ENCODE measurements at regions not wholly inside any gene's neighbourhood (a gene's known extent, or its start where the extent isn't known, plus 50 kb on each side); places are given as distances from the start of the nearest gene placed in this dataset.

- H3K4me3 ChIP-seq = no peak overlapping the region
- TF ChIP-seq CTCF (IDR thresholded peaks at IDR 0.05) (no peak), POLR2A (IDR thresholded peaks at IDR 0.05) (no peak), POLR2AphosphoS5 (IDR thresholded peaks at IDR 0.05) (no peak)
Observed at GRCh38 chr1:60639287-60639686, 443.1 kb upstream of the NFIA start.

GRCh38 chr1:60637651-60638050 lies 444.7 kb upstream of the NFIA start:
- Histone ChIP-seq H3K27ac (no peak overlapping the region), H3K4me1 (no peaks in the 10 kb centered on the region), H3K36me3 (no peaks in the 10 kb centered on the region), H3K9me3 (no peaks in the 10 kb centered on the region), H3K27me3 (no peaks in the 10 kb centered on the region), H3K4me3 (no peak overlapping the region)
- TF ChIP-seq POLR2AphosphoS5 (IDR thresholded peaks at IDR 0.05) = no peak
- no peak for TF ChIP-seq CTCF (IDR thresholded peaks at IDR 0.05)
- TF ChIP-seq POLR2A (IDR thresholded peaks at IDR 0.05) = no peak
- intact Hi-C loops (cut with DNase I; ENCODE audit: low total_unique reads) = no loop called here
- no peak for DNase-seq (ENCODE audit: low spot score in 2 of 2)

More at GRCh38 chr1:60639287-60639686, 443.1 kb upstream of the NFIA start:
- Histone ChIP-seq H3K27ac (no peak overlapping the region), H3K36me3 (no peaks in the 10 kb centered on the region), H3K9me3 (no peaks in the 10 kb centered on the region), H3K4me1 (no peaks in the 10 kb centered on the region), H3K27me3 (no peaks in the 10 kb centered on the region)
- no peak for DNase-seq (ENCODE audit: low spot score in 2 of 2)
- intact Hi-C loops (cut with DNase I; ENCODE audit: low total_unique reads) = no loop called here

DNA sequence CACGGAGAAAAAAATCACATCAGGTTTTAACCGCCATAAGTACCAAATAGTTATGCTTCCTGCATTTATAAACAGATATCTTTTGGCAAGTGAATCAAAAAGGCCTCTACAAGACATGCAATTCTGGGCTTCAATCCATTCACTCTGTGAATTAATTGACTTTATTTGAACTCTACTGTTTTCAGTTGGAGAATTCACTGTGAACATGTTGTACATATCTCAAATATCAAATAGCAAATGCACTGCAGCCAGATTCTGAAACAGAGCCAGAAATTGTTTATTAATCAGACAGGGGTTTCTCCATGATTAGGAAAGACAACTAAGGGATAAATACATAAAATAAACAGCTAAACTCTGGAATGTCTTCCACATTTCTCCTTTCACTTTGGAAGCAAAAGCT lies 445.4 kb upstream of the NFIA start:
- Histone ChIP-seq H3K27ac (no peak overlapping the region), H3K4me1 (no peaks in the 10 kb centered on the region), H3K4me3 (no peak overlapping the region), H3K27me3 (no peaks in the 10 kb centered on the region), H3K36me3 (no peaks in the 10 kb centered on the region), H3K9me3 (no peaks in the 10 kb centered on the region)
- DNase-seq (ENCODE audit: low spot score in 2 of 2) = no peak
- TF ChIP-seq POLR2AphosphoS5 (IDR thresholded peaks at IDR 0.05) (no peak), POLR2A (IDR thresholded peaks at IDR 0.05) (no peak), CTCF (IDR thresholded peaks at IDR 0.05) (no peak)
- intact Hi-C loops (cut with DNase I; ENCODE audit: low total_unique reads) = no loop called here

DNA sequence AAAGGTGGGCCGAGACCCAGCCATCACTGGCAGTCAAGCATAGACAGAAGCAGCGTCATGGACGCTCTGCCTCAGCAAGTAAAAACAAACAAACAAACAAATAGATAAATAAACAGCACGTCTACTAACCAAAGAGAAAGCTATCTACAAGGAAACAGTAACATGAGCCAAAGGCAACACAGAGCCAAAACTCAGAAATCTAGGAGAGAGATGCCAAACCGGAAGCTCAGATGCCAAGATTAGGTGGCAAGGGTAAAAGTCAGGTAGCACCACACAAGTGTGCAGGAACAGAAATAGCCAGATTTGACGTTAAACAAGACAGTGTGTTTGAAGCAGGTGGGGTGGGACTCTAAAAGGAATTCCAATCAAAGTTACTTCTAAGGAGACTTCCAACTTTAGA lies 448.3 kb upstream of the NFIA start:
- H3K4me3 ChIP-seq = no peak overlapping the region
- H3K27me3 ChIP-seq = no peaks in the 10 kb centered on the region
- no peak overlapping the region for H3K27ac ChIP-seq
- H3K9me3 ChIP-seq = no peaks in the 10 kb centered on the region
- intact Hi-C loops (cut with DNase I; ENCODE audit: low total_unique reads) = no loop called here
- no peak for TF ChIP-seq CTCF (IDR thresholded peaks at IDR 0.05)
- no peak for TF ChIP-seq POLR2A (IDR thresholded peaks at IDR 0.05)
- TF ChIP-seq POLR2AphosphoS5 (IDR thresholded peaks at IDR 0.05) = no peak
- no peak for DNase-seq (ENCODE audit: low spot score in 2 of 2)
- no peaks in the 10 kb centered on the region for H3K4me1 ChIP-seq
- no peaks in the 10 kb centered on the region for H3K36me3 ChIP-seq

DNA sequence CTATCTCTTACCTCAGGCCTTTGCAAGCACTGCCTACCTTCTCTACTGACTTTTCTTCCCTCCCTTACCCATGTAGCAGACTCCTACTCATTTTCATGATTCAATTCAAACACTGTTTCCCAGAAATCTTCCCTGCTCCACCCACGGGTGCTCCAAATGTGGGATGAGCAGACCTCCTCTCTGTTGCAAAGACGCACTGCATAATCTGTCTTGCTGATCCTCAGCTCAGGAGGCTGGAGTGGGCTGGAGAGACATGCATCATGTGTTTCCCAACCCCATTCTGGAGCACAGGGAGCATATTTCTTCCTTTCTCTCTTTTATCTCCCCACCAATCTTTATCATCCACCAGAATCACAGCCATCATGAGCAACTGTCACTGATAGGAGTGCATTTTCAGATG lies 459.9 kb upstream of the NFIA start:
- Histone ChIP-seq H3K9me3 (no peaks in the 10 kb centered on the region), H3K27ac (no peak overlapping the region), H3K36me3 (no peaks in the 10 kb centered on the region), H3K27me3 (no peaks in the 10 kb centered on the region), H3K4me3 (no peak overlapping the region), H3K4me1 (no peaks in the 10 kb centered on the region)
- DNase-seq (ENCODE audit: low spot score in 2 of 2) = no peak
- intact Hi-C loops (cut with DNase I; ENCODE audit: low total_unique reads) = no loop called here
- TF ChIP-seq CTCF (IDR thresholded peaks at IDR 0.05) (no peak), POLR2AphosphoS5 (IDR thresholded peaks at IDR 0.05) (no peak), POLR2A (IDR thresholded peaks at IDR 0.05) (no peak)

Data from breast epithelium (tissue), 4 donors.